ENCODE measurements at regions not wholly inside any gene's neighbourhood (a gene's known extent, or its start where the extent isn't known, plus 50 kb on each side); places are given as distances from the start of the nearest gene placed in this dataset.

DNA sequence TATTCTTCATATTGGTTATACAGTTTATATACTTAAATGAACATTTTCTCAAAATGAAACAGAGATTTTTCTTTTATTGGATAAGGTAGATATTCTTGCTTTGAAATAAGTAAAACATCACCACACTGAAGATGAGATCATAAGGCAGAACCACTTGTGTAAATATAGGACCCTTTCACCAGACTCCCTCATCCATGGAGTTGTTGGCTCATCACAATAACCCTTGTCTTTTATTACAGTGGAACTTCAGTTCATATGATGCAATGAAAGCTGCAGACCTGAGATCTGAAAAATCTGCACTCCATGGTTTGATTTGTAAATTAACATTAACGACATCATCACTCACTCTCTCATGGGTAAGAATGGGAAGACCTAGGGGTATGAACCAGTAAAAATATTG is 51.9 kb upstream of the DBX2 start:
- Histone ChIP-seq H3K27me3 (no peaks in the 10 kb centered on the region), H3K4me1 (no peaks in the 10 kb centered on the region), H3K9me3 (no peaks in the 10 kb centered on the region), H3K4me3 (no peak overlapping the region), H3K36me3 (no peaks in the 10 kb centered on the region), H3K27ac (no peak overlapping the region)
- TF ChIP-seq, protein P1, sequence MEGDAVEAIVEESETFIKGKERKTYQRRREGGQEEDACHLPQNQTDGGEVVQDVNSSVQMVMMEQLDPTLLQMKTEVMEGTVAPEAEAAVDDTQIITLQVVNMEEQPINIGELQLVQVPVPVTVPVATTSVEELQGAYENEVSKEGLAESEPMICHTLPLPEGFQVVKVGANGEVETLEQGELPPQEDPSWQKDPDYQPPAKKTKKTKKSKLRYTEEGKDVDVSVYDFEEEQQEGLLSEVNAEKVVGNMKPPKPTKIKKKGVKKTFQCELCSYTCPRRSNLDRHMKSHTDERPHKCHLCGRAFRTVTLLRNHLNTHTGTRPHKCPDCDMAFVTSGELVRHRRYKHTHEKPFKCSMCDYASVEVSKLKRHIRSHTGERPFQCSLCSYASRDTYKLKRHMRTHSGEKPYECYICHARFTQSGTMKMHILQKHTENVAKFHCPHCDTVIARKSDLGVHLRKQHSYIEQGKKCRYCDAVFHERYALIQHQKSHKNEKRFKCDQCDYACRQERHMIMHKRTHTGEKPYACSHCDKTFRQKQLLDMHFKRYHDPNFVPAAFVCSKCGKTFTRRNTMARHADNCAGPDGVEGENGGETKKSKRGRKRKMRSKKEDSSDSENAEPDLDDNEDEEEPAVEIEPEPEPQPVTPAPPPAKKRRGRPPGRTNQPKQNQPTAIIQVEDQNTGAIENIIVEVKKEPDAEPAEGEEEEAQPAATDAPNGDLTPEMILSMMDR (IDR thresholded peaks at IDR 0.05): no peak
- no peak for TF ChIP-seq POLR2A (IDR thresholded peaks at IDR 0.05)
- no peak for TF ChIP-seq POLR2AphosphoS5 (IDR thresholded peaks at IDR 0.05; ENCODE audit: insufficient read depth in 1 of 2, low read depth in 1 of 2)
- no peak for DNase-seq (ENCODE audit: extremely low spot score in 2 of 2)
- intact Hi-C loops (cut with DNase I): no loop called here

DNA sequence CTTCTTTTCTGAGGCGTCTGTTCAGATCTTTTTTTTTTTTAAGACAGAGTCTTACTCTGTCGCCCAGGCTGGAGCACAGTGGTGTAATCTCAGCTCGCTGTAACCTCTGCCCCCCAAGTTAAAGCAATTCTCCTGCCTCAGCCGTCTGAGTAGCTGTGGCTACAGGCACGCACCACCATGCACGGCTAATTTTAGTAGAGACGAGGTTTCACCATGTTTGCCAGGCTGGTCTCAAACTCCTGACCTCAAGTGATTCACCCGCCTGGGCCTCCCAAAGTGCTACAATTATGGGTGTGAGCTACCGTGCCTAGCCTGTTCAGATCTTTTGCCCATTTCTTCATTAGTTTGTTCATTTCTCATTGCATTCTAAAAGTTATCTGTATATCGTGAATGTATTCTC is 55.1 kb upstream of the DBX2 start:
- TF ChIP-seq, protein P1 (IDR thresholded peaks at IDR 0.05): no peak
- TF ChIP-seq POLR2AphosphoS5 (IDR thresholded peaks at IDR 0.05; ENCODE audit: insufficient read depth in 1 of 2, low read depth in 1 of 2): no peak
- TF ChIP-seq POLR2A (IDR thresholded peaks at IDR 0.05): no peak

GRCh38 chr12:45112306-45112705 is 61.4 kb upstream of the DBX2 start:
- Histone ChIP-seq H3K27me3 (no peaks in the 10 kb centered on the region), H3K4me3 (no peak overlapping the region), H3K27ac (no peak overlapping the region), H3K36me3 (no peaks in the 10 kb centered on the region), H3K4me1 (no peaks in the 10 kb centered on the region), H3K9me3 (no peaks in the 10 kb centered on the region)
- intact Hi-C loops (cut with DNase I): no loop called here
- TF ChIP-seq, protein P1 (IDR thresholded peaks at IDR 0.05): no peak
- no peak for TF ChIP-seq POLR2AphosphoS5 (IDR thresholded peaks at IDR 0.05; ENCODE audit: insufficient read depth in 1 of 2, low read depth in 1 of 2)
- no peak for TF ChIP-seq POLR2A (IDR thresholded peaks at IDR 0.05)
- no peak for DNase-seq (ENCODE audit: extremely low spot score in 2 of 2)

More for the DNA sequence above, 55.1 kb upstream of the DBX2 start:
- no peaks in the 10 kb centered on the region for H3K4me1 ChIP-seq
- intact Hi-C loops (cut with DNase I): no loop called here
- H3K36me3 ChIP-seq: no peaks in the 10 kb centered on the region
- H3K9me3 ChIP-seq: no peaks in the 10 kb centered on the region
- H3K27ac ChIP-seq: no peak overlapping the region
- DNase-seq (ENCODE audit: extremely low spot score in 2 of 2): no peak
- no peaks in the 10 kb centered on the region for H3K27me3 ChIP-seq
- H3K4me3 ChIP-seq: no peak overlapping the region

DNA sequence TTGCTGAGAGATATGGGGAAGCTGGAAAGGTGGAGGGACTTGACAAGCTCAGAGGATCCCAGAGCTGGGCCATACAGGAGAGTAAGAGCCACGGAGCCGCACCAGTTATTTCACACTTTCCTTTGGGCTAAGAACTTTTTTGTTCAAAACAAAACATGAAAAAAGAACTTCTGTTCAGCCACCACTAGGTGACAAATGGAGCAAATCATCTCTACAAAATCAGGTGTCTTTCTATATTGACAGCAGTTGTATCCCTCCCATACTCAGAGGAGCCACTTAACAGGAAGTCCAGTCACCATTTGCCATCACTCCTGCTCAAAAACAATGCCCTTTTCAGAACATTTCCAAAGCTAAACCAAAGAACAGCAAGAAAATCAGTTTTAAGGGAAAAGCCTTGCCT is 70.3 kb upstream of the DBX2 start:
- H3K27me3 ChIP-seq: no peaks in the 10 kb centered on the region
- H3K4me1 ChIP-seq: no peaks in the 10 kb centered on the region
- no peak overlapping the region for H3K4me3 ChIP-seq
- no peaks in the 10 kb centered on the region for H3K36me3 ChIP-seq
- DNase-seq (ENCODE audit: extremely low spot score in 2 of 2): no peak
- TF ChIP-seq, protein P1 (IDR thresholded peaks at IDR 0.05): no peak
- no peak for TF ChIP-seq POLR2AphosphoS5 (IDR thresholded peaks at IDR 0.05; ENCODE audit: insufficient read depth in 1 of 2, low read depth in 1 of 2)
- no peak for TF ChIP-seq POLR2A (IDR thresholded peaks at IDR 0.05)
- no peaks in the 10 kb centered on the region for H3K9me3 ChIP-seq
- no peak overlapping the region for H3K27ac ChIP-seq
- intact Hi-C loops (cut with DNase I): no loop called here

- DNase-seq (ENCODE audit: extremely low spot score in 2 of 2): no peak
- Histone ChIP-seq H3K27me3 (no peaks in the 10 kb centered on the region), H3K9me3 (no peaks in the 10 kb centered on the region), H3K27ac (no peak overlapping the region), H3K4me3 (no peak overlapping the region), H3K36me3 (no peaks in the 10 kb centered on the region), H3K4me1 (no peaks in the 10 kb centered on the region)
- no peak for TF ChIP-seq POLR2AphosphoS5 (IDR thresholded peaks at IDR 0.05; ENCODE audit: insufficient read depth in 1 of 2, low read depth in 1 of 2)
- TF ChIP-seq, protein P1 (IDR thresholded peaks at IDR 0.05): peak in 1 of 3 experiments; percentile 13
- no peak for TF ChIP-seq POLR2A (IDR thresholded peaks at IDR 0.05)
- intact Hi-C loops (cut with DNase I): no loop called here
Observed at GRCh38 chr12:45122768-45123380, 72.0 kb upstream of the DBX2 start.

All from vagina (tissue), 2 donors.